DOHH2 (cell line): ENCODE measurements at regions not wholly inside any gene's neighbourhood (a gene's known extent, or its start where the extent isn't known, plus 50 kb on each side); places are given as distances from the start of the nearest gene placed in this dataset.

Experiments
- H3F3A ChIP-seq: fragments of 200-600 bp; sonication (generic), shearing (Covaris generic); 2 replicates; pipeline ENCODE4 v1.6.0; 2016; ENCODE audit warnings: antibody characterized with exemption, mild to moderate bottlenecking; ENCODE audit not compliant: control insufficient read depth, insufficient read depth
- H3K27ac ChIP-seq: fragments of 200-600 bp; sonication (generic); 2 replicates; pipeline ENCODE4 v1.5.1; 2014; ENCODE audit warnings: low read depth, mild to moderate bottlenecking, low read length, moderate library complexity
- H3K27me3 ChIP-seq: fragments of 200-600 bp; sonication (generic); 2 replicates; pipeline ENCODE4 v1.6.1; 2014; ENCODE audit warnings: mild to moderate bottlenecking, low read length, mixed read lengths; ENCODE audit not compliant: control insufficient read depth
- H3K36me3 ChIP-seq: fragments of 200-600 bp; sonication (generic); 2 replicates; pipeline ENCODE4 v1.6.1; 2014; ENCODE audit warnings: mild to moderate bottlenecking, low read length, moderate library complexity, mixed read lengths; ENCODE audit not compliant: control insufficient read depth
- H3K4me1 ChIP-seq: fragments of 200-600 bp; sonication (generic); 2 replicates; pipeline ENCODE4 v1.6.1; 2014; ENCODE audit warnings: mild to moderate bottlenecking, low read length, mixed read lengths; ENCODE audit not compliant: control insufficient read depth
- H3K4me2 ChIP-seq: fragments of 200-600 bp; sonication (generic); 2 replicates; pipeline ENCODE4 v1.6.0; 2014; ENCODE audit warnings: mild to moderate bottlenecking, low read length, moderate library complexity
- H3K4me3 ChIP-seq: fragments of 200-600 bp; sonication (generic); 2 replicates; pipeline ENCODE4 v1.5.1; 2014; ENCODE audit warnings: mild to moderate bottlenecking, low read length, mixed read lengths
- H3K79me2 ChIP-seq: fragments of 200-600 bp; sonication (generic); 2 replicates; pipeline ENCODE4 v1.6.1; 2014; ENCODE audit warnings: mild to moderate bottlenecking, low read length, mixed read lengths; ENCODE audit not compliant: control insufficient read depth
- H3K9me2 ChIP-seq: fragments of 200-600 bp; sonication (generic); replicated peaks from 2 replicates; pipeline ENCODE4 v1.6.1; 2014; ENCODE audit warnings: mild to moderate bottlenecking, low read length, mixed read lengths; ENCODE audit not compliant: control insufficient read depth
- H3K9me3 ChIP-seq: fragments of 200-600 bp; sonication (generic); 2 replicates; pipeline ENCODE4 v1.6.1; 2014; ENCODE audit warnings: antibody characterized with exemption, low read length, mixed read lengths; ENCODE audit not compliant: control insufficient read depth, insufficient read depth
- H4K20me1 ChIP-seq: fragments of 200-600 bp; sonication (generic); 2 replicates; pipeline ENCODE4 v1.6.0; 2014; ENCODE audit warnings: low read depth, mild to moderate bottlenecking, antibody characterized with exemption, low read length, moderate library complexity; ENCODE audit not compliant: control insufficient read depth, insufficient read depth
- CTCF ChIP-seq: fragments of 200-600 bp; sonication (generic); IDR thresholded peaks from one replicate; pipeline ENCODE4 v1.5.1; 2014; ENCODE audit warnings: antibody characterized with exemption, mild to moderate bottlenecking, low read depth, low read length; ENCODE audit not compliant: poor library complexity, severe bottlenecking
- EZH2phosphoT487 ChIP-seq: fragments of 200-600 bp; sonication (generic); IDR thresholded peaks from 2 replicates; pipeline ENCODE4 v1.6.1; 2017; ENCODE audit warnings: borderline replicate concordance, mild to moderate bottlenecking, antibody characterized with exemption, low read length, moderate library complexity, mixed read lengths

DNA sequence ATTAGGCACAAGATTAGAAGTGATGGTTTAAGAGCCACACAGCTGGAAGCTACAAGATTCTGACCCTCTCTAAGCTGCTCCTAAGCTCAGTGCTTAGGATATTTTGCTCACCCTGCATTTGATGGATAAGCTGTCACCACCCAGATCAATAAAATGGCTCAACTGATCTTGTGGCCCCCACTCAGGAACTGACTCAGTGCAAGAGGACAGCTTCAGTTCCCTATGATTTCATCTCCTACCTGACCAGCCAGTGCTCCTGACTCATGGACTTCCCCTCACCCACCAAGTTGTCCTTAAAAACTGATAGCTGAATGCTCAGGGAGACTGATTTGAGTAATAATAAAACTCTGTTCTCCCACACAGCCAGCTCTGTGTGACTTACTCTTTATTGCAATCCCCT is 833.8 kb downstream of the GRID1 start:
- TF ChIP-seq EZH2phosphoT487 (no peak), CTCF (no peak)
- no peak overlapping the region for H3K4me2 ChIP-seq
- H3K4me3 ChIP-seq = no peak overlapping the region
- H3K36me3 ChIP-seq = no peaks in the 10 kb centered on the region
- H4K20me1 ChIP-seq = no peaks in the 10 kb centered on the region
- no peaks in the 10 kb centered on the region for H3F3A ChIP-seq
- no peaks in the 10 kb centered on the region for H3K9me2 ChIP-seq
- no peaks in the 10 kb centered on the region for H3K9me3 ChIP-seq
- no peaks in the 10 kb centered on the region for H3K4me1 ChIP-seq
- H3K27me3 ChIP-seq = no peaks in the 10 kb centered on the region
- H3K79me2 ChIP-seq = no peaks in the 10 kb centered on the region
- H3K27ac ChIP-seq = no peak overlapping the region

GRCh38 chr10:85535926-85536325 is 830.7 kb downstream of the GRID1 start:
- Histone ChIP-seq H4K20me1 (no peaks in the 10 kb centered on the region), H3K9me2 (no peaks in the 10 kb centered on the region), H3K36me3 (no peaks in the 10 kb centered on the region), H3K27me3 (no peaks in the 10 kb centered on the region), H3F3A (no peaks in the 10 kb centered on the region), H3K4me2 (no peak overlapping the region), H3K27ac (no peak overlapping the region), H3K79me2 (no peaks in the 10 kb centered on the region), H3K4me1 (no peaks in the 10 kb centered on the region), H3K4me3 (no peak overlapping the region), H3K9me3 (no peaks in the 10 kb centered on the region)
- TF ChIP-seq CTCF = no peak
- no peak for TF ChIP-seq EZH2phosphoT487

DNA sequence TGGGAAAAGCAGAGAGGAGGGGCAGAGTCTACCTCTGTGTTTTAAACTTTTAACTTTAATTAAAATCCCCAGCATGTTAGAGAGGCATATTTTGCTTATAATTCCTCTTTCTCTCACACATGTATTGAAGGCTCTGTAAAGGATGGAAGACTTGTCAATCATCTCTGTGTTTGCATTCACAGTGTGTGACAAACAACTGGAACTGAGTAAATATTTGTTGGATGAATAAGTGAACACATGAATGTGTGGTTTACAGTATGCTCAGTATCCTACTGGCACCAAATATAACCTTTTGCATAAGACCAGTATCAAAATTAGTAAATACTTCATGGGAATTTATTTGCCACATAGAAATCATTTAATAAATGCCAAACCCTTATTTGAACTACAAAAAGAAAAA is 829.0 kb downstream of the GRID1 start:
- TF ChIP-seq EZH2phosphoT487 (no peak), CTCF (no peak)
- Histone ChIP-seq H3F3A (no peaks in the 10 kb centered on the region), H3K27ac (no peak overlapping the region), H3K4me3 (no peak overlapping the region), H3K9me2 (no peaks in the 10 kb centered on the region), H3K36me3 (no peaks in the 10 kb centered on the region), H3K4me2 (no peak overlapping the region), H3K9me3 (no peaks in the 10 kb centered on the region), H3K27me3 (no peaks in the 10 kb centered on the region), H3K79me2 (no peaks in the 10 kb centered on the region), H4K20me1 (no peaks in the 10 kb centered on the region), H3K4me1 (no peaks in the 10 kb centered on the region)

GRCh38 chr10:85538601-85539000 is 828.0 kb downstream of the GRID1 start:
- no peak overlapping the region for H3K4me3 ChIP-seq
- H3F3A ChIP-seq = no peaks in the 10 kb centered on the region
- H3K27ac ChIP-seq = no peak overlapping the region
- H3K4me2 ChIP-seq = no peak overlapping the region
- H3K9me3 ChIP-seq = no peaks in the 10 kb centered on the region
- no peaks in the 10 kb centered on the region for H3K9me2 ChIP-seq
- no peaks in the 10 kb centered on the region for H3K36me3 ChIP-seq
- no peaks in the 10 kb centered on the region for H3K4me1 ChIP-seq
- no peaks in the 10 kb centered on the region for H3K27me3 ChIP-seq
- H4K20me1 ChIP-seq = no peaks in the 10 kb centered on the region
- no peak for TF ChIP-seq EZH2phosphoT487
- no peak for TF ChIP-seq CTCF
- no peaks in the 10 kb centered on the region for H3K79me2 ChIP-seq
